ENCODE measurements at regions not wholly inside any gene's neighbourhood (a gene's known extent, or its start where the extent isn't known, plus 50 kb on each side); places are given as distances from the start of the nearest gene placed in this dataset.

- Histone ChIP-seq H2AFZ (ENCODE audit: low read length) (no peak overlapping the region), H3K4me1 (ENCODE audit: low read length) (no peaks in the 10 kb centered on the region)
Observed at GRCh38 chr4:163611784-163612445, 117.4 kb downstream of the TMA16 start.

GRCh38 chr4:163612762-163613161, 118.3 kb downstream of the TMA16 start:
- no peak for DNase-seq
- H4K20me1 ChIP-seq (ENCODE audit: insufficient read depth, low read length), result no peaks in the 10 kb centered on the region
- H3K9ac ChIP-seq (ENCODE audit: low read length), result no peak overlapping the region
- TF ChIP-seq CTCF (IDR thresholded peaks at IDR 0.05; ENCODE audit: low read length) (no peak), EZH2phosphoT487 (IDR thresholded peaks at IDR 0.05; ENCODE audit: low read length) (no peak), EZH2 (optimal IDR thresholded peaks at IDR 0.05; ENCODE audit: low read depth, low read length) (no peak)
- H3K36me3 ChIP-seq (replicated peaks; ENCODE audit: insufficient read depth, low read length), result no peaks in the 10 kb centered on the region
- no peak overlapping the region for H3K27ac ChIP-seq (ENCODE audit: low read length)
- H2AFZ ChIP-seq (ENCODE audit: low read length), result no peak overlapping the region
- H3K9me3 ChIP-seq (replicated peaks; ENCODE audit: insufficient read depth, low read length), result no peaks in the 10 kb centered on the region
- no peaks in the 10 kb centered on the region for H3K79me2 ChIP-seq (ENCODE audit: low read length)
- no peaks in the 10 kb centered on the region for H3F3A ChIP-seq (ENCODE audit: insufficient read depth, low read length)
- H3K4me3 ChIP-seq (ENCODE audit: low read length), result no peak overlapping the region
- H3K4me1 ChIP-seq (ENCODE audit: low read length), result no peaks in the 10 kb centered on the region
- H3K27me3 ChIP-seq (replicated peaks; ENCODE audit: insufficient read depth, low read length), result no peaks in the 10 kb centered on the region
- H3K4me2 ChIP-seq (ENCODE audit: low read depth, low read length), result no peak overlapping the region
- no peaks in the 10 kb centered on the region for H3K9me2 ChIP-seq (replicated peaks; ENCODE audit: insufficient read depth, low read length)

More at GRCh38 chr4:163611784-163612445, 117.4 kb downstream of the TMA16 start:
- Histone ChIP-seq H3K36me3 (replicated peaks; ENCODE audit: insufficient read depth, low read length) (no peaks in the 10 kb centered on the region), H4K20me1 (ENCODE audit: insufficient read depth, low read length) (no peaks in the 10 kb centered on the region), H3K9me2 (replicated peaks; ENCODE audit: insufficient read depth, low read length) (no peaks in the 10 kb centered on the region), H3K4me3 (ENCODE audit: low read length) (no peak overlapping the region), H3K9me3 (replicated peaks; ENCODE audit: insufficient read depth, low read length) (no peaks in the 10 kb centered on the region), H3K27me3 (replicated peaks; ENCODE audit: insufficient read depth, low read length) (no peaks in the 10 kb centered on the region), H3K9ac (ENCODE audit: low read length) (no peak overlapping the region), H3K79me2 (ENCODE audit: low read length) (no peaks in the 10 kb centered on the region), H3F3A (ENCODE audit: insufficient read depth, low read length) (no peaks in the 10 kb centered on the region), H3K4me2 (ENCODE audit: low read depth, low read length) (no peak overlapping the region), H3K27ac (ENCODE audit: low read length) (no peak overlapping the region)
- no peak for TF ChIP-seq EZH2 (optimal IDR thresholded peaks at IDR 0.05; ENCODE audit: low read depth, low read length)
- TF ChIP-seq EZH2phosphoT487 (IDR thresholded peaks at IDR 0.05; ENCODE audit: low read length), result no peak
- no peak for TF ChIP-seq CTCF (IDR thresholded peaks at IDR 0.05; ENCODE audit: low read length)
- DNase-seq, result no peak

- no peak overlapping the region for H3K9ac ChIP-seq (ENCODE audit: low read length)
- H3K4me2 ChIP-seq (ENCODE audit: low read depth, low read length), result no peak overlapping the region
Observed at GRCh38 chr4:163613383-163613782, 118.9 kb downstream of the TMA16 start.

More at GRCh38 chr4:163613383-163613782, 118.9 kb downstream of the TMA16 start:
- DNase-seq, result no peak
- Histone ChIP-seq H4K20me1 (ENCODE audit: insufficient read depth, low read length) (no peaks in the 10 kb centered on the region), H3K4me3 (ENCODE audit: low read length) (no peak overlapping the region), H3K79me2 (ENCODE audit: low read length) (no peaks in the 10 kb centered on the region), H3F3A (ENCODE audit: insufficient read depth, low read length) (no peaks in the 10 kb centered on the region), H3K9me2 (replicated peaks; ENCODE audit: insufficient read depth, low read length) (no peaks in the 10 kb centered on the region), H3K9me3 (replicated peaks; ENCODE audit: insufficient read depth, low read length) (no peaks in the 10 kb centered on the region), H3K27me3 (replicated peaks; ENCODE audit: insufficient read depth, low read length) (no peaks in the 10 kb centered on the region), H3K4me1 (ENCODE audit: low read length) (no peaks in the 10 kb centered on the region), H2AFZ (ENCODE audit: low read length) (no peak overlapping the region), H3K36me3 (replicated peaks; ENCODE audit: insufficient read depth, low read length) (no peaks in the 10 kb centered on the region), H3K27ac (ENCODE audit: low read length) (no peak overlapping the region)
- no peak for TF ChIP-seq CTCF (IDR thresholded peaks at IDR 0.05; ENCODE audit: low read length)
- no peak for TF ChIP-seq EZH2phosphoT487 (IDR thresholded peaks at IDR 0.05; ENCODE audit: low read length)
- no peak for TF ChIP-seq EZH2 (optimal IDR thresholded peaks at IDR 0.05; ENCODE audit: low read depth, low read length)
